ENCODE measurements at regions not wholly inside any gene's neighbourhood (a gene's known extent, or its start where the extent isn't known, plus 50 kb on each side); places are given as distances from the start of the nearest gene placed in this dataset.

- H3K4me2 ChIP-seq (ENCODE audit: insufficient read depth, insufficient read length, low read length): no peak overlapping the region
- no peak overlapping the region for H4K5ac ChIP-seq (ENCODE audit: insufficient read length, low read depth, low read length)
- no peak overlapping the region for H3K27ac Mint-ChIP-seq
- no peak overlapping the region for H3K9ac ChIP-seq (ENCODE audit: extremely low read depth, insufficient read length, low read length)
- no peak overlapping the region for H3K27ac ChIP-seq (ENCODE audit: insufficient read length, low read depth, low read length)
- H3K27me3 Mint-ChIP-seq (ENCODE audit: low read depth): peaks cover 9% of the 10 kb centered on the region
- TF ChIP-seq CTCF (conservative IDR thresholded peaks at IDR 0.05): no peak
- no peak overlapping the region for H4K91ac ChIP-seq (ENCODE audit: insufficient read length, low read depth, low read length)
- no peak overlapping the region for H2BK15ac ChIP-seq (ENCODE audit: low read depth, low read length)
- DNase-seq: no peak
- H2AK5ac ChIP-seq (ENCODE audit: insufficient read length, low read length): no peak overlapping the region
- H3K4me1 Mint-ChIP-seq: peaks cover 7 to 8% of the 10 kb centered on the region in 2 experiments
- no peaks in the 10 kb centered on the region for H3K36me3 Mint-ChIP-seq (ENCODE audit: insufficient read depth in 1 of 3, low read depth in 3 of 3)
- no peak overlapping the region for H2AFZ ChIP-seq (ENCODE audit: low read length)
- no peak overlapping the region for H3K23ac ChIP-seq (ENCODE audit: insufficient read length, low read depth, low read length)
- no peaks in the 10 kb centered on the region for H3K23me2 ChIP-seq (ENCODE audit: insufficient read length, low read depth, low read length, poor library complexity, severe bottlenecking)
- no peak overlapping the region for H3K14ac ChIP-seq (ENCODE audit: insufficient read depth, low read length)
- no peak overlapping the region for H2BK20ac ChIP-seq (ENCODE audit: low read depth, low read length, poor library complexity, severe bottlenecking)
- H4K8ac ChIP-seq (replicated peaks; ENCODE audit: insufficient read length, low read depth, low read length): no peak overlapping the region
- no peak overlapping the region for H3K4ac ChIP-seq (ENCODE audit: low read depth, low read length)
- no peak overlapping the region for H3T11ph ChIP-seq (ENCODE audit: low read length)
- H3K56ac ChIP-seq (ENCODE audit: insufficient read length, low read depth, low read length): no peak overlapping the region
- no peaks in the 10 kb centered on the region for H3K9me3 ChIP-seq (ENCODE audit: control insufficient read depth, low read depth, low read length)
- H3K79me1 ChIP-seq (ENCODE audit: insufficient read depth, low read depth, low read length, poor library complexity, severe bottlenecking): no peaks in the 10 kb centered on the region
- WGBS (ENCODE audit: extremely low coverage, insufficient read length, low lambda C conversion rate): no CpG with 5 or more reads among the region's 1 CpG
- no peaks in the 10 kb centered on the region; a peak in 1 of 5 replicates for H3K9me3 Mint-ChIP-seq
- H3K4me3 Mint-ChIP-seq: no peak overlapping the region
- no peaks in the 10 kb centered on the region for H4K20me1 ChIP-seq (ENCODE audit: control insufficient read depth, insufficient read depth, insufficient read length)
- H3K4me1 ChIP-seq (ENCODE audit: insufficient read depth, low read length): no peaks in the 10 kb centered on the region
- H3K27me3 ChIP-seq (ENCODE audit: insufficient read depth, low read length): no peaks in the 10 kb centered on the region; the same call in 1 of the 2 replicates
- no peak overlapping the region for H3K18ac ChIP-seq (ENCODE audit: insufficient read length, low read depth, low read length)
- no peak overlapping the region for H2BK120ac ChIP-seq (ENCODE audit: low read depth, low read length, poor library complexity, severe bottlenecking)
- H2BK12ac ChIP-seq (ENCODE audit: insufficient read length, low read depth, low read length): no peak overlapping the region
- H2BK5ac ChIP-seq (ENCODE audit: insufficient read length, low read length): no peak overlapping the region
- H3K79me2 ChIP-seq (ENCODE audit: insufficient read depth, low read length): no peaks in the 10 kb centered on the region
Observed at GRCh38 chr1:204809488-204809887, 61.2 kb upstream of the NFASC start.
